ENCODE measurements at regions not wholly inside any gene's neighbourhood (a gene's known extent, or its start where the extent isn't known, plus 50 kb on each side); places are given as distances from the start of the nearest gene placed in this dataset.

DNA sequence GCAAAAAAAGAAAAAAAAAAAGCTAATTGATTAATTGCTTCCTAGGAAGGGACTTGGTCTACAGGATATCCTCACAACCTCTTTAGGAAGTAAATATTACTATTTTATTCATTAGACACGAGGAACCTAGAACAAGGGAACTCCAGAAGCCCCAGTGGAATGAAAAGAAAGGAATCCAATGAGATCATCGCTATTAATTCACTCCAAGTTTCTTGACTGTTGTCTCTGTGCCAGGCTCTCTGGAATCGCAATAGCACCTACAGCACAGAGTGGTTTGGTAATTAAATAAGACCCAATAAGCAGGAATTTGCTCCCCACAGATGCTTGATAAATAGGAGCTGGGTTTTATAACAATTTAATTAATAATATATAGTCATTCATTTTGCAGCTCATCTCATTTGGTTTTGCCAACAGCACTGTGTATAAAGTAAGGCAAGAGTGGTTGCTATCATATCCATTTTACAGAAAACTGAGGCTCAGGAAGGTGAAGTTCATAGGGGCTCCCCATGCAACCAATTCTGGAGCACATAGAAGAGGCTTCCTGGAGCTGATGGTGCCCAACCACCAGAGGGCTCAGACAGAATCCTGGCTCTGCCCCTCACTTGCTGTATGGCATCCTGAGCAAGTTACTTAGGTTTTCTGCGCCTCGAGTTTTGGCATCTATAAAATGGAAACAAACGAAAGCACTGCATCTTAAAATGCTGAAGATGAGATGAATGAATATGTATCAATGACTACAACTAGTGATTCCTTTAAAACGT is 420.2 kb downstream of the MED13L start:
- DNase-seq: peak; percentile 5

GRCh38 chr12:115852054-115852453 is 425.4 kb downstream of the MED13L start:
- DNase-seq: no peak

GRCh38 chr12:115850957-115851356 is 426.5 kb downstream of the MED13L start:
- DNase-seq: no peak

GRCh38 chr12:115849262-115849943 is 428.1 kb downstream of the MED13L start:
- no peak for DNase-seq

DNA sequence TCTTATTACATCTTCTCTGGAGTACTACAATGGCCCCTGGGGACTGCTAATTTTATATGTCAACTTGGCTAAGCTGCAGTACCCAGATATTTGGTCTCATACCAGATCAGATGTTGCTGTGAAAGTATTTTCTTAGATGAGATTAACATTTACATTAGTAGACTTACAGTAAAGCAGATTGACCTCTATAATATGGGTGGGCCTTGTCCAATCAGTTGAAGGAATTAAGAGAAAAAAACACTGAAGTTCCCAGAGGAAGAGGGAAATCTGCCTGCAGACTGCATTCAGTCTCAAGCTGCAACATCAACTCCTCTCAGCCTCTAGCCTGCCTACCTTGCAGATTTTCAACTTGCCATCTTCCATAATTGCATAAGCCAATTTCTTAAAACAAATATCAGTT is 430.1 kb downstream of the MED13L start:
- no peak for DNase-seq

GRCh38 chr12:115846516-115846915 is 431.0 kb downstream of the MED13L start:
- no peak for DNase-seq

- DNase-seq: no peak
Observed at GRCh38 chr12:115840159-115840558, 437.3 kb downstream of the MED13L start.

GRCh38 chr12:115838952-115839351 is 438.5 kb downstream of the MED13L start:
- no peak for DNase-seq

GRCh38 chr12:115837220-115837619 is 440.3 kb downstream of the MED13L start:
- no peak for DNase-seq

DNA sequence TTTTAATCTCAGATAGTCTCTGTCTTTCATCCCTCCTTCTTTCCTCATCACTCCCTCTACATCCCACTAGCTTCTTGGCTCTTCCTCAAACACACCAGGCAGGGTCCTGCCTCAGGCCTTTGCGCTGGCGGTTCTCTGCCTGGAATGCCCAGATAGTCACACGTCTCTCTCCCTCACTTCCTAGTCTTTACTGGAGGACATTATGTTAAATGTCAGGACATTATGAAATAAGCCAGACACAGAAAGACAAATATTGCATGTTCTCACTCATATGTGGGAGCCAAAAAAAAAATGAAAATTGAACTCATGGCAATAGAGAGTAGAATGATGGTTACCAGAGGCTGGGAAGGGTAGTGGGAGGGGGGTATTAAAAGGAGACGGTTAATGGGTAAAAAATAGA is 442.0 kb downstream of the MED13L start:
- DNase-seq: no peak

DNA sequence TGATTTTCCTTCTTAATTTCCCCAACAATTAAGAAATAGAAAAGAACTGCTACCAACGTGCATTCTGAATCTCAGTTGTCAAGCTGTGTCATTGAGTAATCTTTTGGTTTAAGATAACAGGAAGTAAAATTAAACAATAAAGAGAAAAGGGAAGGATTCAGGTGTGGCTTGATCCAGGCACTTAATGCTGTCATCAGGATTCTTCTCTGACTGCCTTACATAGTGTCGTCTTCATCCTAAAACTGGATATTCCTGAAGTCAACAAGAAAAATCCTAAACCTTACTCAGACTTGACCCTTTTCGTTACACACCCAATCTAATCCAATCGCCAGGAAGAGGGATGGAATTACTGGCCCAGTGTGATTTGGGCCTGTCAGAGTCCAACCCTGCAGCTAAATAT is 443.8 kb downstream of the MED13L start:
- no peak for DNase-seq

- DNase-seq: no peak
Observed at GRCh38 chr12:115830633-115831032, 446.9 kb downstream of the MED13L start.

GRCh38 chr12:115830070-115830469 is 447.4 kb downstream of the MED13L start:
- DNase-seq: no peak

DNA sequence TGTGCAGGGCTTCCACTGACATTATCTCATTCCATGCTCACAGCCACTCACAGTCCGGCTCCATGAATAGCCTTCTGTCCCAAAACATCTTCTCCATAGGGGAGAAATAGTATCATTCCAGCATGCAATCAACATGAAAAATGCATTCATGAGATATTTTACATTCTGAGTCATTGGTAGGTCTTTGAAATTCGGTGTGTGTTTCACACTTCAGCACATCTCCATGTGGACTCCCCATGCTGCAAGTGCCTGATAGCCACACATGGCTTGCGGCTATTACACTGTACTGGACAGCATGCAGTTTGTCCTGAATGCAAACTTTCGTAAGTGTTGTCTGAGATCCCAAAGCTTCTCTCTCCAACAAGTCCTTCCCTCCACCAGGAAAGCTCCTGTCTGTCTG is 449.3 kb downstream of the MED13L start:
- no peak for DNase-seq

GRCh38 chr12:115824936-115825602 is 452.4 kb downstream of the MED13L start:
- DNase-seq: no peak

DNA sequence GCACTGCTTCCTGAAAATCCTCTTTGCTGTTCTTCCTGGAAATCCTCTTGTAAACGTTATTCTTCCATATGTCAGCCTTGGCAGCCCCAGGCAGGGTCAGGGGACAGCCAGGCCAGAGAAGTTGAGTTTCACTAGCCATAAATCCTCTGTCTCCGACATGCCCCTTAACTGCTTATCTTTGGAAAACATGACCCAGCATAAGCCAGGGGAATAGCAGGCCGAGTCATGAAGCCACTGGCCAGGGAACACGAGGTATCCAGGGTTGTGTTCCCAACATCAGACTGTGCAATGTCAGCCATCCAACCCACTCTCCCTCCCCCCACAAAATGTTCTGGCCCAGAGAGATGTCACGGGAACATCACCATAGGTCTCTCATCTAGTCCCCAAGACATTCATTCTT is 453.9 kb downstream of the MED13L start:
- no peak for DNase-seq

- no peak for DNase-seq
Observed at GRCh38 chr12:115820656-115821055, 456.8 kb downstream of the MED13L start.

DNA sequence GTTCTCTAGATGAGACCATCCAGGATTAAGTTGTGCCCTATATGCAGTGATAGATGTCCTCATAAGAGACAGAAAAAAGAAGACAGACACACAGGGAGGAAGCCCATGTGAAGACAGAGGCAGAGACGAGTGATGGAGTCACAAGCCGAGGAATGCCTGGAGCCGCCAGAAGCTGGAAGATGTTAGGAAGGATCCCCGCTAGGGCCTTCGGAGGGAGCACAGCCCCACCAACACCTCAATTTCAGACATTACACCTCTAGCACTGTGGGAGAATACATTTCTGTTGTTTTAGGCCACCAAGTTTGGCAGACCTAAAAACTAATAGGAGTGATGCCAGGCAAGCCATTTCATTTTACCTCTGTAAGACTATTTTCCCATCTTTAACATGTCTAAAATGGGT is 458.5 kb downstream of the MED13L start:
- DNase-seq: no peak

DNA sequence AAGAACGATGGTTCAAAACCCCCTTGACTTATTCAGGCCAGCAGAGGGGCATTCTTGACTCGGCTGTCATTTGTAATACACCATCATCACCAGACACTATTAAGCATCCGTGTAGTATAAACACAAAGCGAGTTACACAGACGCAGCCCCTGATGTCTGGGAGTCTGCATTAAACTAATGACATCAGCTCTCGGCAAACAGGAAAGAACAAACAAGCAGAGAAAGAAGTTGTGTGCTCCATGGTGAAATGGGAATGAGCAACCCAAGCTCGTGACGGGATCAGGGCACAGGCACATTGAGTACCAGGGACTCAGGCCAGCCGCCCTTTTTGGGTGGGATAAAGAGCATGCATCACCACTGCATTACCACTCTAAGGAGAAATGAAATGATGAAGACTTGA is 460.1 kb downstream of the MED13L start:
- DNase-seq: no peak

DNA sequence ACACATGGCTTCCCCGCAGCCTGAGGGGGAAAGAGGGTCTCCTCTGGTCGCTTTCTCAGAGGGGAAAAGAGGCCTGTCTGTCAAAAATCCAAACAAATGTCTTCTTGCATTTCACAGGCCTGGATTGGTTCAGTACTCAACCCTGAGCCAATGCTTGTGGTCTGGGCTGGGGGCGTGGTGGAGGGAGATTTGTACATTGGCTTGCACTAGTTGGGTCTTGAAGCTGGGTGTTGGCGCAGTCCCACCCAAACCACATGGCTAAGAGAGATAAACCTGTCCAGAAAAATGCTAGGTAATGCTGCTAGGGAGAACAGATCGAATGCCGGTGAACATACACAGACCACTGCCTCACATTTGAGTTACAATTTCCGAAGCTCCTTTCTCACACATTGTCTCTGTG is 461.6 kb downstream of the MED13L start:
- no peak for DNase-seq

DNA sequence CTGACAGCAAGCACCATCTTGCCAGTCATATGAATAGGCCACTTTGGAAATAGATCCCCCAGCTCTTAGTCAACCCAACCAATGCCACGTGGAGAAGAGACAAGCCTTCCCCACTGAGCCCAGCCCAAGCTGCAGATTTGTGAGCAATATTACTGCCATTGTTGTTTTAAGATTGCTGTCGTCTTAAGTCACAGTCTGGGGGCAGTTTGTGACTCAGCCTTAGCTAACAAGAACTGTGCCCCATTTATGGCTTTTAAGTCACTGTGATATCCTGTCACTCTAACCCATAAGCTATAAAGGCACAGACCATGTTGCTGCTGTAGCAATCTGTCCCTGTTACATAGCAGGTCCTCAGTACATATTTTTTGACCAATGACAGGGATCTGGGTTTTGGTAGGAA is 464.2 kb downstream of the MED13L start:
- no peak for DNase-seq

GRCh38 chr12:115811929-115812328 is 465.6 kb downstream of the MED13L start:
- DNase-seq: no peak

- DNase-seq: no peak
Observed at GRCh38 chr12:115811045-115811444, 466.4 kb downstream of the MED13L start.
